Smooth muscle cell of the brain vasculature (primary cell): ENCODE measurements at regions not wholly inside any gene's neighbourhood (a gene's known extent, or its start where the extent isn't known, plus 50 kb on each side); places are given as distances from the start of the nearest gene placed in this dataset.
"Not testable (repeated sequence)": the region's sequence is repeated elsewhere in the genome, so short reads cannot be mapped to it uniquely, and the experiment has no call there.

ENCODE experiments used
- DNase-seq: peaks from one replicate; pipeline ENCODE4 v3.0.0-alpha.2; 2012; ENCODE audit warnings: low read depth, low spot score

- DNase-seq = no peak
These were observed 452.9 kb downstream of the GUCY1A2 start for GRCh38 chr11:106565326-106565725.

DNA sequence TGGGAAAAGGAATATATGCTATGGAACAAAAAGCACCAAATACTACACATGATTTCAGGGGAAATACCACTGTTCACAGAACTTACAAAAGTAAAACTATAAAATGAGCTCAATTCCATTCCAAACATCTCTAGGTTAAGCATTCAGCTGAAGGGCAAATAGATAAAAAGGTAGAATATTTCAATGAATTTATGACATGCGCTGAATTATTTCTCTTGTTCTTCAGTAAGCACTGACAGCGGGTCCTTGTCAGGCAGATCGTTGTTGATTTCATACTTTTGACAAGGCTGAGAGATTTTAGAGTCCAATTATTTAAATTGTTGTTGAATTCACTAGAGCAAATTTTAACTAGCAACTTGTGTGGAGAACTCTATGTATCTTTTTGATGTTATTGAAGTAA lies 449.6 kb downstream of the GUCY1A2 start:
- no peak for DNase-seq

DNA sequence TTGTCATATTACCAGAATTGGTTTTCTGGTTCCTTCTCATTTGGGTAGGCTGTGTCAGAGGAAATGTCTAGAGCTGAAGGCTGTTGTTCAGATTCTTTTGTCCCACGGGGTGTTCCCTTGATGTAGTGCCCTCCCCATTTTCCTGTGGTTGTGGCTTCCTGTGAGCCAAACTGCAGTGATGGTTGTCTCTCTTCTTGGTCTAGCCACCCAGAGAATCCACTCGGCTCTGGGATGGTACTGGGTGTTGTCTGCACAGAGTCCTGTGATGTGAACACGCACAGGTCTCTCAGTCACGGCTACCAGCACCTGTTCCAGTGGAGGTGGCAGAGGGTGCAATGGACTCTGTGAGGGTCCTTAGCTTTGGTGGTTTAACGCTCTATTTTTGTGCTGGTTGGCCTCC lies 440.9 kb downstream of the GUCY1A2 start:
- not testable (repeated sequence) for DNase-seq

DNA sequence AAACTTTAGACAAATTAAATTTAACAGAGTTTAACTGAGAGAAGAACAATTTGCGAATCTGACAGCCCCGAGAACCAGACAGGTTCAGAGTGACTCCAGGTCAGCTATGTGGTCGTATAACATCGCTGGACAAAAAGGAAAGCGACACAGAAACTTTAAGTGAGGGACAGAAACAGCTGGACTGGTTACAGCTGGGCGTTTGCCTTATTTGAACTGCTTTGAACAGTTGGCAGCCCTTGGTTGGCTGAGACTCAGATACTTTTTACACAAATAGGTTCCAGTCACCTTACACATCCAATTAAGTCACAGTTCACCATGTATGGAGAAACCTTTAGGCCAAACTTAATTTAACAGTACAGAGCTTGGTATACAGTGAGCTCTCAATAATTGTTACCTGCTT lies 436.9 kb downstream of the GUCY1A2 start:
- no peak for DNase-seq

GRCh38 chr11:106585061-106585460 lies 433.2 kb downstream of the GUCY1A2 start:
- DNase-seq = peak; percentile 4

GRCh38 chr11:106594751-106595351 lies 423.4 kb downstream of the GUCY1A2 start:
- DNase-seq = no peak

GRCh38 chr11:106601684-106602297 lies 416.5 kb downstream of the GUCY1A2 start:
- no peak for DNase-seq

DNA sequence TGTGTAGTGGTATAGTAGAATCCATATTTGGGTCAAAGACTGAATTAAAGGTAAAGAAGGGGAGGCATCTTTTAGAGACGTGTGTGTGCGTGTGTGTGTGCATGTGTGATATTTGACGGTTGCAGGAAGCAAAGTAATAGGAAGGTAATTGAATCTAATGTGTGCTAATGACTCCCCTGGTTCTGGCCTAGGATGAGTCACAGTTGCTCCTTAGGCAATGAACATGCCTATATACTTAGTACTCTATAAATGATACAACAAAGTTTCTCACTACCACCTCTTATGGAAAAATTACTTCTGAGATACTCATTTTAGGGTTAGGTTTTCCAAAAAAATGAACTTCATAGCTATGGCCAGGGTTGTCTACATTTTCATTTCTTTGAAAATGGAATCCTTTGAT lies 409.6 kb downstream of the GUCY1A2 start:
- no peak for DNase-seq

- no peak for DNase-seq
These were observed 404.0 kb downstream of the GUCY1A2 start for GRCh38 chr11:106614262-106614661.

- DNase-seq = no peak
These were observed 398.8 kb downstream of the GUCY1A2 start for GRCh38 chr11:106619320-106619990.

GRCh38 chr11:106621484-106621883 lies 396.8 kb downstream of the GUCY1A2 start:
- DNase-seq = no peak
